GM18867 (cell line): ENCODE measurements at regions not wholly inside any gene's neighbourhood (a gene's known extent, or its start where the extent isn't known, plus 50 kb on each side); places are given as distances from the start of the nearest gene placed in this dataset.
"Not testable (repeated sequence)": the region's sequence is repeated elsewhere in the genome, so short reads cannot be mapped to it uniquely, and the experiment has no call there.

ENCODE experiments used
- ATAC-seq: cut with Tn5 transposase; IDR thresholded peaks from one replicate; pipeline ENCODE4 v1.9.1; 2021; ENCODE audit warnings: mild to moderate bottlenecking, moderate library complexity; ENCODE audit not compliant: unreplicated experiment

DNA sequence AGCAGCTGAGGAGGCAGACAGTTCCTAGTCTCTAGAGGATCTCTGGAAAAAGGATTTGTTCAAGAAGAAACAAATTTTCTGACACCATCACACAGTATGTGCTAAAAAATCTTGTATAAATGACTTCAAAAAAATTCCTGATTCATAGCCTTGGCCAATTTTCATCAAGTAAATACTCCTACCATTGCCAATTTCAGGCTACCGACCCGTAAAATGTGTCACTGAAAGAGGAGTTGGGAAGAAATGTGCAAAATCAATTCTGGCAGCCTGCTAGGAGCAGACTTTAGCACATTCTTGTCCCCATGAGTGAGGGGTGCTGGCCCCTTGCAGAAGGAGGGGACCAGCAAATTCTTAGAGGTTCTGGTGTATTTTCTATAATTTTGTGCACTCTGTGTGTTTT lies 109.4 kb downstream of the TMEM30B start:
- ATAC-seq: no peak

DNA sequence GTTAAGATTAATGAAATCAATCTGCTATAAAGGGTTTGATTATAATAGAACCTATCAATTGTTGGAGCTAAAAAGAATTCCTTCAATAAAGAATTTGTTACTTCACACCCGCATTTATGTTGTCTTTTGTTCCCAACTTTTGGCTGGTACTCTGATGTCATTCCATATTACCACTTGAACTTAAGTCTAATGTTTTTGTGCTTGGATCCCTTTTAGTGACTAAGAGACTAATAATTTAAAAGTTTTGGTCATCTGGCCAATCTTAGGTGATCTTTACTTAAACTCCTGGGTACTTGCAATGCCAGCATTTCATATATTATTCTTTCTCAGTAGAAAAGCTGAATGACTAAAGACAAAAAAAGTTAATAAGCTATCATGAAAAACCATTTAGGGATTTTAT lies 113.0 kb downstream of the TMEM30B start:
- no peak for ATAC-seq

DNA sequence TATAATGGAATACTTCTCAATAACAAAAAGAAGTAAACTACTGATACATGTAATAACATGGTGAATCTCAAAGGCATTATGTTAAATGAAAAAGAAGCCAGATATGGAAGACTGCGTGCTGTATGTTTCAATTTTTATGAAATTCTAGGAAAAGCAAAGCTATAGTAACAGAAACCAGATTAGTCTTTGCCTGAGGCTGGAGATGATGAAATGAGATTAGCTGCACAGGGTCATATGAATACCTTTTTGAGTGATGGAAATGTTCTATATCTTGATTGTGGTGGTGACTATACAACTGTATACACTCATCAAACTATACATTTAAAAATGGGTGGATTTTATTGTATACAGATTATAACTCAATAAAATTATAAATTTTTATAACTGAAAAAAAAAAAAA lies 113.5 kb downstream of the TMEM30B start:
- no peak for ATAC-seq

DNA sequence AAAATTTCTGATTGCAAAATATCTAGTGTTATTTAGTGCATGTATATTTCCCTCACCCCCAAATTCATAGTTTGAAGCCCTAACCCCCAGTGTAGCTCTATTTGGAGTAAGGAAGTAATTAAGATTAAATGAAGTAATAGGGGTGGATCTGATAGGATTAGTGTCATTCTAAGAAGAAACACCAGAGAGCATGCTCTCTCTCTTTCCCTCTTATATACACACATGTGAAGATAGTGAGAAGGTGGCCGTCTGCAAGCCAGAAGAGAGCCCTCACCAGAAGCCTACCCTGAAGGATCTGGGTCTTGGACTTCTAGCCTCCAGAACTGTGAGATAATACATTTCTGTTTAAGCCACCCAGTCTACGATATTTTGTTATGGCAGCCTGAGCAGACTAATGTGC lies 120.3 kb downstream of the TMEM30B start:
- no peak for ATAC-seq

DNA sequence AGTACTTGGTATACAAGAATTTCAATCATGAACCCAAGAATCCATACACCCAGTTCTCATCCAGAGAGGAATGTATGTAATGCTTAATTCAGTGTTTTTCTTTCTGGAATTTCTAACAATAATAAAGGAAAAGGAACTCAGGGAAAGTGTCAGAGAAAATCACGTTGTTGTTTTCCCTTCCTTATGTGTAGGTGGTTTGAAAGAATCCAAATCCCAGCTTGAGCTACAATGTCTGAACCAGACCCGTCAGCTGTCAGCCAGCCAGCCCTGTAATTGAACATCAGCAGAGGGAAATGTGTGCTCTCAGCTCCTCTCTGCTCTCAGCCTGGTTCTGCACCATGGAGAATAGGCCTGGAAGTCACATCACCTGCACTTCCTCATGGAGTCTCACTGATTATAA lies 126.5 kb downstream of the TMEM30B start:
- no peak for ATAC-seq

DNA sequence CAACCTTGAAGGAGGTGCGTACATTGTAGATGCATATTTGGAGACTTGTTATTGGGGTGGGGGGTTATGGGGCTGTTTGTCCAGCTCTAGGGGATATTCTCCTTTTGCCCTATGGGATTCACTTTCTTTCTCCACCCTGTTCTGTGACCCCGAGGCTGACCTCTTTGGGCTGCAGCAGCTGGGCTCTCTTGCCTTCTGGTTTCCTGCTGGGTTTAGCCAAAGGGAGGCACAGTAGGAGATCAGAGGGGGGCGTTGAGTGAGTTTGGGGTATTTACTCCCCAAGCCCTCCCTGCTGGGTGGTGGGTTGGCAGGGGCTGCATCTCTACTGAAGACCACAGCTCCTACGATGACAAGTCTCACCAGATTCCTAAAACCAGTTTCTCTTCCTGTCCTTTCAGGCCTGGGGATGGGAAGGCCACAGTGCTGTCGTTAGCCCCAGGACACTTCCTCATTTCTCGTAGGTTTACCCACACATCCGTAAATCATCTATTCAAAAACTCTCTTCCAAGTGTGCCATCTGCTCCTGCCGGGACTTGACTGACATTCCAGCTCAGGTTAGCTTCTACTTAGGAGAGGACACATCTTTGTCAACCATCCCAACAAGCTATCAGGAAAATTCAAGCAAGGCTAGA lies 127.1 kb downstream of the TMEM30B start:
- ATAC-seq: no peak

DNA sequence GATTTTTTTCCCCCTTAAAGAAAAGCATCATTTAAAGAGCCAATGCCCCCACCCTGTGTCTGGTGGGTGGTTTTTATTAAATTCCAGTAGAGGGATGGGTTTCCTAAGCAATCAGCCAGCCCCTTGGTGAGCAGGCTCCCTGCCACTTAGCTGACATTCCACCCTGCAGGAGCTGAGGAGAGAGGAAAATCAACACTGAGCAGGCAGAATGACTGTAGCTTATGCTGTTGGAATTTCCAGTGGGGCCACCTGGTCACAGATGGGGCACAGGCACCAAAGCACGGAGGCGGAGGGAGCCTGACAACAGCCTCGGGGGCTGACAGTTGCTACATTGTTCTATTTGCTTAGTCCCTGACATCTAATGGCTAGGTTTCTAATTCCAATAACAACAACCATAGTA lies 127.7 kb downstream of the TMEM30B start:
- ATAC-seq: no peak

DNA sequence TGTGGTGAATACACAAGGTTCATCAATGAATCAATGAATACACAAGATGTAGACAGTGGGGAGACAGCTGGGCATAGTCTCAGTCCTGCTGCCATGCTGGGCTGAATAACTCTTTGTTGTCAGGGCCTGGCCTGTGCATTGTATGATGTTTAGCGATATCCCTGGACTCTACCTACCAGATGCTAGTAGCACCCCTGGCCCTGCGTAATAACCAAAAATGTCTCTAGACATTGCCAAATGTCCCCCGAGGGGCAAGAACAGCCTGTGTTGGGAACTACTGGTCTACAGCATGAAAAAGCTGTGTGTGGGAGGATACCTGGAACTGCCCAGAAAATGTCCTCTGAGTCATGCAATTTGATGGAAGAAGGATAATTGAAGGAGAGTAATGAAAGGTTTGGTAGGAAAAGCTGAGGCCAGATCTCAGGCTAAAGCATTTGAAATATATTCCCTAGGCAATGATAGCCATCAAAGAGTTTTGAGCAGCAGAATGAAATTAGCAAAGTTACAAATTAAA lies 128.2 kb downstream of the TMEM30B start:
- ATAC-seq: no peak

DNA sequence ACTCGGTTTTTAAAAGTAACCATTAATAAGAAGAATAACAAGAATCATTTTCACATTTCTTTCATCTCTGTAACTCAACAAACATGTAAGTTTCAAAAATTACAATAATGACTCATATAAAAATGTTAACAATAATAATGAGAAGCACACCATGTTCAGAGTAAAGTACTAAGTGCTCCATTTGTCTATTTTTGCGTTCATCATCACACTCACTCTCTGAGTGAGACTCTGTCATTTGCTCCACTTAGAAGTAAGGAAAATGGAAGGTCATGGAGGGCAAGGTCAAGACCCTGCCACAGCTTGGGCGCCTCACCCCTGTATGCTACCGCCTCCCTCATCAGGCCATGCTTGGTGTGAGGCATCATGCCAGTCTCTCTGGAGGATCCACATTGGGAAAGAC lies 129.9 kb downstream of the TMEM30B start:
- ATAC-seq: no peak

DNA sequence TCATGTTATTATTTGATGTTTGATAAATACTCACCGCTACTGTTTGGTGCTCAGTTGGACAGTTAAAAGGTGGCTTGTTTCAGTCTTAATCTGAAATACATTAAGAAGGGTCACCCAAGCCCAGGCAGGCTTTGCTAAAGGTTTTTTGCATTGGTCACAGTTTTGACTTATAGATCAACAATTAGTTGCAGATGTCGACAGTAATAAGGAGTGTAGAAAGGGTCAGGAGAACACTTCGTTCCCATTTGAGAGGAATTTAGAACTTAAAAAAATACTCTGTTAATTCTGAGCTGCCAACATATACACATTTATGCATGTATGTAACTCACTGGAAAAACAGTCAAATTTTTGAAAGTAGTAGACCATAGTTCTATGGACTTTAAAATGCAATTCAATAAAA lies 130.3 kb downstream of the TMEM30B start:
- ATAC-seq: no peak

DNA sequence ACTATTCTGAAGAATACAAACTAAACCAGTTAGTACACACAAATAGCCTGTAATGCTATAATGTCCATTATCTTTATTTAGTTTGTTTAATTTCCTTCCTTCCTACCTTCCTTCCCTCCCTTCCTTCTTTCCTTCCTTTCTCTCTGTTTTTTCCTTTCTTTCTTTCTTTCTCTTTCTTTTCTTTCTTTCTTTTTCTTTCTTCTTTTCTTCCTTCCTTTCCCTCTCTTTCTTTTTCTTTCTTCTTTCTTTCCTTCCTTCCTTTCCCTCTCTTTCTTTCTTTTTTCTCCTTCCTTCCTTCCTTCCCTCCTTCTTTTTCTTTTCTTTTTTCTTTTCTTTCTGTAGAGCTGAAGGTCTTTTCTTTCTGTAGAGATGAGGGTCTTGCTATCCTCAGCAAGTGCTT lies 131.2 kb downstream of the TMEM30B start:
- no peak for ATAC-seq

DNA sequence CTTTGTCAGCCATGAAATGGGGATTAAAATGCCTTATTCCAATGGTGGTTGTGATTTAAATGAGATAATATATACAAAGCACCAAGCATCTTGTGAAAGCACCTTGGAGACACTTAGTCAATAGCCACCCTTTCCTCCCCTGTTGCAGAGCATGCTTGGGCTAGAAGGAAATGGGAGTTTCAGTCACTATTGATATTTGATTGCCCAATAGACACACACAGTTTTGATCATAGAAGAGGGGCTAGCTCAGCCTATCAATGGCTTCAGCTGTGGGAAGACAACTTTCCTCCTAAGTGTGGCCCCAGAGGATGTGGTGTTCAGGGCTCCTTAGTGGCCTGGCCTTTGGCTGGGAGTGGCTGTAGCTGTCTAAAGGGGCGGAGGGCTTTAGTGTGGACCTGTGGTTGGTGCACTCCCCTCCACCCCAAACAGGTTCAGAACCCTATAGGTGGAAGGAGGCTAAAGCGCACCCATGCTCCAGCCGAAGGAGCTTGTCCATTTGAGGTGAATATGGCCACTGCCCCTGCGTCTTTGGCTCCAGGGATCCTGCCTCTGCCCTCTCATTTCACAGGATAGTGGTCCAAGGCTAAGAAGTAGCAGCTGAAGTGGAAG lies 132.3 kb downstream of the TMEM30B start:
- ATAC-seq: no peak

DNA sequence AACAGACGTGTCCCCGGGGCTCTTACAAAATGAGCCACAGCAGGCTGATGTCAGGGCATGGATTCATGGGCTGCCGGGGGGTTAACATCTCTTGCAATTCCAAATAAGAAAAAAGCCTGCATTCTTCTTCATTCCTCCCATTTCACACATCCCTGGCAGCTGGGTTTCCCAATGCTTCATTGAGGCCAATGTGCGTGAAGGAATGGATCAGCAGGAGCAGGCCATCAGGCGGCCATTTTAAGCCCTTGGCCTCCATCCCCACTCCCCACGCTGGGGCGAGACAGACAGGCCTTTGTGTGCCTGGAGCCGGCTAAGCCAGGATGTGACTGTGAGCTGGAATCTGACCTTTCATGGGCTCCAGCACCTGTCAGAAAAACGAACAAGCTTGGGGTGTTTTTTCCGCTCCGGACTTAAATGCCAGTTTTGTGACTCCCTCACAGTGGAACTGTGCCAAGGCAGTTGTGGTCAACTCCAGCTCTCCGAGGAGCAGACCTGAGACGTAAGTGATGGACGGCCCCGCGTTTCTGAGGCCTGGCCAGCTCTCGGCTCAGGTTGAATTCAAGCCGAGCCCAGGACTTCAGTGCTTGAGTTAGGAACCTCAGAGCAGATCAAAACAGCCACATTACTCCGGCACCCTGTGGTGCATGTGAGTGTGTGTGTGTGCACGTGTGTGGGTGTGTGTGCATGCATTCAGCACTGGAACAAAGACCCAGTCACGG lies 133.1 kb downstream of the TMEM30B start:
- no peak for ATAC-seq

DNA sequence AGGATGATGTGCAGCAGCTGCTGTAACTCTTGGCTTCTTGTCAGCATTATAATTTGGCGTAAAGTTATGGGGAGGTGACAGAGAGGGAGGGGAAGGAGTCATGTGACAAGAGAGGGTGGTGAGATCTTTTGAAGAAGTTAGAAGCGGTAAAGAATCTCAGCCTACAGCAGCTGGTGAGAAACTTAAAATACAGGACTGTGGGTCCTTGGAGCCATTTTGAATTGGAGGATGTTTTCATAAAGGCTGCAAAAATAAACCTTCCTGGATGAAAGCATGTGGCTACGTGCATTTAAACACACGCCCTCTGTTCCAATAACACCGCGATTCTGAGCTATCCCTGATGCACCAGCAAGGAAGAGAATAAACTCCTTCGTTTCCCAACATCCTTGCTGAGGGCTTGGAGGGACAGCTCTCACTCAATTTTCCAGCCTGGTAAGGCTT lies 133.7 kb downstream of the TMEM30B start:
- ATAC-seq: no peak

DNA sequence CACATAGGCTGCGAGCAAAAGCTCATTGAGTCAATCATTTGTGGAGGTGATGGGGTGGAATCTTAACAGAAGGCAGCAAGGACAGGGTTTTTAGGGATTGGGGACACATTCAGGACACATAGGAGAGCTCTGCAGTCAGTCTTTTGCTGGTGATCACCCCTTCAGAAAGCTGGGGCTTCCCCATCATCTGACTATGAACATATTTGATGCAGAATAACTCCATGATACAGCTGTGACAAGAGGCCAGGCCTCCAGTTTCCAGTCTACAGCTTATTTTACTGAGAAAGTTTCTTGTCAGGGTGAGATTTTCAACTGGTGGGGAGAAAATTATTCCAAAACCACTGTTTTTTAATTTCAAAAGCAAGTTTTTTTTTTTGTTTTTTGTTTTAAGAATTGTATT lies 134.2 kb downstream of the TMEM30B start:
- ATAC-seq: no peak

DNA sequence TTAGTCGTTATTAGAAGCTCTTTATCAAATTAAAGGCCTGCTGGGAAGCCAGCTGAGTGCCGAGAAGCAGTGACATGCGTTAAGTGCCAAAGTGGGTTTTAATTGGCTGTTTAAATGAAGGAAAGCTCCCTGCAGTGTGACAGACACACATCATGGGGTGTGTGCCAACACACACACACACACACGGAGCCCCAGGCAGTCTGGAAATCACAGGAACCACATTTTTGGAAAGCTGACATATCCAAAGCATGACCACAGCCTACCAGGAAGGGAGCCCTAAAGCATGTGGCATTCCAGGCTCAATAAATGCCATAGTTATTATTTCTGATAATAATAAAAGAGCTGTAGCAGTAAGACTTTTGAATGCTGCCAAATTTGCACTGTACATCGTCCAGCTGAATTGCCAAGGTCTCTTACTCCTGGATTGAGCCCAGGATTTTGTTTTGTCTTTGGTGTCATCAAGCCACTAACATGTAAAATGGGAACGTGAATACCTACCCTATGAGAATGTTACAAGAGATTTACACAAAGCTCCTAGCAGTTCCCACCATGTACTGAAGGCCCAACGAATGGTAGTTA lies 135.1 kb downstream of the TMEM30B start:
- ATAC-seq: no peak

DNA sequence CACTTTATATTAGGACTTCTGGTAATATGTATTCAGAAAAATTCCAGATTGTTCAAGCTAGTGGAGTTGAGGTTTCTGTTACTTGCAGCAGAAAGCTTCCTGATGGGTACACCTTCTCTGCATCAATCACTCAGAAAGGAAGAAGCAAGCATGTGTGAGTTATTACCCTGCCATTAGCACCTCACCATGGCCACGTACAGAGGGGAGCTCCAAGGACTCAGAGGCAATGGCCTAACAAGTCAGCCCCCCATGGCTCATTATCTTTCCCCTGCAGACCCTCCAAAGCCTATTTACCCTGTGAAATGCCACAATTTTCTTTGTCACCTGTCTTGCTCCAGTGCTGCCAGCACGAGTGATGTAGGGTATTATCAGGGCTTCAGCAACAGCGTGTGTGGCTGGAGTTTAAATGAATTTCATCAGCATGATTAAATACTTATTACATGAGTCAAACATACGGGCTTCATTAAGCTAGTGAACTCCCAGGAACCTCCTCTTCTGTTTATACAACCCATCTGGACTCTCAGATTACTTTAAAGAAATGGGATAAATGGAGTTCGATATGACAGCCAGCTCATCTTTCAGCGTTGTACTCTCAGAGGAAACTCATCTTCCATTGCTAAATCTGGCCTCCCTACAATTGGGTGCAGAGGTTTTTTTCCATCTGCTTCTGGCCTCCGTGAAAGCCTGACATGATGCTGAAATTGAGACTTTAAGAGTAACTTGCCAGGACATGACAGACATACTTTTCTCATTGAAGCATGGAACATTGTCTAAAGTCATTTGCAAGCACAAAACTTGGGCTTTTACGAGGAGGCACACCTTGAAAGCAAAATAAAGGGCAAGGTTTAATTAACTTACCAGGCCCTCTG lies 135.9 kb downstream of the TMEM30B start:
- ATAC-seq: no peak

DNA sequence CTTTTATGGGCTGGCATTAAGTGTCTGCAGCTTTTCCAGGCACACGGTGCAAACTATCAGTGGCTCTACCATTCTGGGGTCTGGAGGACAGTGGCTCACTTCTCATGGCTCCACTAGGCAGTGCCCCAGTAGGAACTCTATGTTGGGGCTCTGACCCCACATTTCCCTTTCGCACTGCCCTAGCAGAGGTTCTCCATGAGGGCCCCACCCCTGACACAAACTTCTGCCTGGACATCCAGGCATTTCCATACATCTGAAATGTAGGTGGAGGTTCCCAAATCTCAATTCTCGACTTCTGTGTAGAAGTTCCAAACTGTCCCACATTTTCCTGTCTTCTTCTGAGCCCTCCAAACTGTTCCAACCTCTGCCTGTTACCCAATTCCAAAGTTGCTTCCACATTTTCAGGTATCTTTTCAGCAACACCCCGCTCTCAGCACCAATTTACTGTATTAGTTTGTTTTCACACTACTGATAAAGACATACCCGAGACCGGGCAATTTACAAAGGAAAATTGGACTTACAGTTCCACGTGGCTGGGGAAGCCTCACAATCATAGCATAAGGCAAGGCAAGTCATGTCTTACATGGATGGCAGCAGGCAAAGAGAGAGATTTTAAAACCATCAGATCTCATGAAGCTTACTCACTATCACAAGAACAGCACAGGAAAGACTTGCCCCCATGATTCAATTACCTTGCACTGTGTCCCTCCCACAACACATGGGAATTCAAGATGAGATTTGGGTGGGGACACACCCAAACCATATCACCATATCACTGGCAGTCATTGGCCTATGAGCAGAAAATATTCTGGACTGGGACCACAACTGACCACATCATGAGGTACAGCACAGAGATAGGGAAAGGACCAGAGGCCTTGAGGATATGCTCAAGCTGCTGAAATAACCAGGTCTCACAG lies 136.8 kb downstream of the TMEM30B start:
- ATAC-seq: not testable (repeated sequence)

DNA sequence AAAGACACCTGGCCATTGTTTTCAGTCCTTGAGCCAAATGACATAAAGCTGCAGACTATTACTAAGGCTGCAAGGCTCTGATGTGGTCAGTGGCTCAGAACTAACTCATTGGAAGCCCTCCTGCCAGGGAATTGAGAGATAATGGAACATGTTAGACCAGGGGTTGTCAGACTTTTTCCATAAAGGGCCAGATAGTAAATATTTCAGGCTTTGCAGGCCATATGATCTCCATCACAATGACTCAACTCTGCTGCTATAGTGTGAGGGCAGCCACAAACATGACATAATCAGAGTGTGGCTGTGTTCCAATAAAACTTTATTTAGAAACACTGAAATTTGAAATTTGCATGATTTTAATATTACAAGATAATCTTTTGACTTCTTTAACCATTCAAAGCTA lies 140.3 kb downstream of the TMEM30B start:
- ATAC-seq: no peak

DNA sequence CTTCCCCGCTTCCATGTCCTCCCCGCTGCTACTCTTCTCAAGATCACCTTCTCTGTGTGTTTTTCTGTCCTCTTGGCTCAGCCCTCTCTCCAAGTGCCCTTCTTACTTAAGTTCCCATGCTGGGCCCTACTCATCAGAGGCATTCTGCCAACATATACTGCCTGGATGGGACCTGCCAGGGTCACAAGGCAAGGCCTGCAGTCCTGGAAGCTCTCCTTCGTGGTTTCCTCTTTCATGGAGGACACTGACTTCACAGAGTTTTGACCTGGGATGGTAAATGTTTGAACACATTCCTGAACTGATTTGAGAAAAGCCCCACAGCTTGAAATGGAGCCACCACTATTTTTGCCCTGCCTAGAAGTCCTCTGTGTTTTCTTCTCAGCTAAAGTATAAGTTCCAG lies 140.9 kb downstream of the TMEM30B start:
- no peak for ATAC-seq
